ENCODE measurements at regions not wholly inside any gene's neighbourhood (a gene's known extent, or its start where the extent isn't known, plus 50 kb on each side); places are given as distances from the start of the nearest gene placed in this dataset.

- Histone ChIP-seq H3K9ac (ENCODE audit: low read depth in 1 of 2, low read length in 2 of 2) (no peak overlapping the region), H3K4me3 (ENCODE audit: low read depth in 1 of 3, low read length in 3 of 3) (no peak overlapping the region), H3K27me3 (ENCODE audit: control insufficient read depth in 4 of 4, insufficient read depth in 4 of 4, low read length in 3 of 4) (peaks cover 0 to 10% (median 1%) of the 10 kb centered on the region in 4 donors), H3K27ac (ENCODE audit: low read depth in 1 of 2, low read length in 2 of 2) (no peak overlapping the region), H3K9me3 (ENCODE audit: control insufficient read depth in 4 of 4, low read length in 3 of 4) (no peaks in the 10 kb centered on the region), H3K4me1 (ENCODE audit: control insufficient read depth in 4 of 4, insufficient read depth in 4 of 4, low read length in 3 of 4) (no peaks in the 10 kb centered on the region), H3K36me3 (ENCODE audit: control insufficient read depth in 4 of 4, insufficient read depth in 3 of 4, low read depth in 1 of 4, low read length in 3 of 4) (no peaks in the 10 kb centered on the region)
- WGBS = 70% methylated on average over 3 of the region's 3 CpGs
- no peak for DNase-seq (ENCODE audit: low spot score)
- TF ChIP-seq CTCF (IDR thresholded peaks at IDR 0.05; ENCODE audit: low read depth, low read length, missing input control) (no peak), ZBTB33 (IDR thresholded peaks at IDR 0.05) (no peak), GABPA (IDR thresholded peaks at IDR 0.05 in 1 of 2, conservative IDR thresholded peaks at IDR 0.05 in 1 of 2) (no peak), JUND (IDR thresholded peaks at IDR 0.05) (no peak), EGR1 (IDR thresholded peaks at IDR 0.05; ENCODE audit: low read depth in 2 of 2) (no peak), HNF4G (IDR thresholded peaks at IDR 0.05) (no peak), TAF1 (conservative IDR thresholded peaks at IDR 0.05) (no peak), ATF3 (IDR thresholded peaks at IDR 0.05) (no peak), HNF4A (conservative IDR thresholded peaks at IDR 0.05) (no peak), MAX (IDR thresholded peaks at IDR 0.05) (no peak), YY1 (IDR thresholded peaks at IDR 0.05) (no peak)
Observed at GRCh38 chr17:33972763-33973162, 282.3 kb upstream of the CCL2 start.

- Histone ChIP-seq H3K27me3 (ENCODE audit: control insufficient read depth in 4 of 4, insufficient read depth in 4 of 4, low read length in 3 of 4) (peaks cover 0 to 10% (median 1%) of the 10 kb centered on the region in 4 donors), H3K9me3 (ENCODE audit: control insufficient read depth in 4 of 4, low read length in 3 of 4) (no peaks in the 10 kb centered on the region), H3K27ac (ENCODE audit: low read depth in 1 of 2, low read length in 2 of 2) (no peak overlapping the region), H3K4me3 (ENCODE audit: low read depth in 1 of 3, low read length in 3 of 3) (no peak overlapping the region), H3K36me3 (ENCODE audit: control insufficient read depth in 4 of 4, insufficient read depth in 3 of 4, low read depth in 1 of 4, low read length in 3 of 4) (no peaks in the 10 kb centered on the region), H3K9ac (ENCODE audit: low read depth in 1 of 2, low read length in 2 of 2) (no peak overlapping the region), H3K4me1 (ENCODE audit: control insufficient read depth in 4 of 4, insufficient read depth in 4 of 4, low read length in 3 of 4) (no peaks in the 10 kb centered on the region)
- no peak for TF ChIP-seq RXRA (IDR thresholded peaks at IDR 0.05)
- TF ChIP-seq SP1 (IDR thresholded peaks at IDR 0.05) = no peak
- no peak for TF ChIP-seq NR2F2 (IDR thresholded peaks at IDR 0.05)
- TF ChIP-seq MAX (IDR thresholded peaks at IDR 0.05) = no peak
- no peak for TF ChIP-seq YY1 (IDR thresholded peaks at IDR 0.05)
- no peak for TF ChIP-seq HNF4A (conservative IDR thresholded peaks at IDR 0.05)
- no peak for TF ChIP-seq ATF3 (IDR thresholded peaks at IDR 0.05)
- TF ChIP-seq FOXA1 (IDR thresholded peaks at IDR 0.05) = no peak
- TF ChIP-seq RAD21 (IDR thresholded peaks at IDR 0.05) = no peak
- no peak for TF ChIP-seq HNF4G (IDR thresholded peaks at IDR 0.05)
- no peak for TF ChIP-seq ZBTB33 (IDR thresholded peaks at IDR 0.05)
- no peak for TF ChIP-seq JUND (IDR thresholded peaks at IDR 0.05)
- TF ChIP-seq GABPA (IDR thresholded peaks at IDR 0.05 in 1 of 2, conservative IDR thresholded peaks at IDR 0.05 in 1 of 2) = no peak
- TF ChIP-seq FOXA2 (IDR thresholded peaks at IDR 0.05) = no peak
- no peak for TF ChIP-seq EGR1 (IDR thresholded peaks at IDR 0.05; ENCODE audit: low read depth in 2 of 2)
- no peak for TF ChIP-seq REST (IDR thresholded peaks at IDR 0.05)
- TF ChIP-seq TAF1 (conservative IDR thresholded peaks at IDR 0.05) = no peak
- no peak for TF ChIP-seq CTCF (IDR thresholded peaks at IDR 0.05; ENCODE audit: low read depth, low read length, missing input control)
- no peak for DNase-seq (ENCODE audit: low spot score)
- 41% methylated on average over 5 of the region's 5 CpGs for WGBS
Observed at GRCh38 chr17:33973491-33973890, 281.6 kb upstream of the CCL2 start.

Data from liver (tissue), 8 donors.